HG02885 (cell line): ENCODE measurements at regions not wholly inside any gene's neighbourhood (a gene's known extent, or its start where the extent isn't known, plus 50 kb on each side); places are given as distances from the start of the nearest gene placed in this dataset.
"Not testable (repeated sequence)": the region's sequence is repeated elsewhere in the genome, so short reads cannot be mapped to it uniquely, and the experiment has no call there.

Experiments
- ATAC-seq: cut with Tn5 transposase; IDR thresholded peaks from one replicate; pipeline ENCODE4 v1.9.1; 2021; ENCODE audit warnings: mild to moderate bottlenecking; ENCODE audit not compliant: unreplicated experiment, poor library complexity

- ATAC-seq, result no peak
These were observed 398.8 kb upstream of the CXADR start for GRCh38 chr21:17114045-17114444.

- no peak for ATAC-seq
These were observed 394.0 kb upstream of the CXADR start for GRCh38 chr21:17118638-17119384.

GRCh38 chr21:17119466-17120297 is 393.2 kb upstream of the CXADR start:
- no peak for ATAC-seq

- not testable (repeated sequence) for ATAC-seq
These were observed 385.4 kb upstream of the CXADR start for GRCh38 chr21:17127395-17127794.

GRCh38 chr21:17128132-17128531 is 384.7 kb upstream of the CXADR start:
- ATAC-seq, result no peak

GRCh38 chr21:17139159-17139558 is 373.7 kb upstream of the CXADR start:
- ATAC-seq, result not testable (repeated sequence)

GRCh38 chr21:17139696-17140095 is 373.1 kb upstream of the CXADR start:
- no peak for ATAC-seq

GRCh38 chr21:17146426-17146825 is 366.4 kb upstream of the CXADR start:
- no peak for ATAC-seq

- ATAC-seq, result no peak
These were observed 353.1 kb upstream of the CXADR start for GRCh38 chr21:17159697-17160096.

GRCh38 chr21:17185674-17186073 is 327.2 kb upstream of the CXADR start:
- no peak for ATAC-seq

GRCh38 chr21:17189963-17190362 is 322.9 kb upstream of the CXADR start:
- no peak for ATAC-seq

GRCh38 chr21:17191346-17191993 is 321.4 kb upstream of the CXADR start:
- no peak for ATAC-seq

GRCh38 chr21:17195351-17195750 is 317.5 kb upstream of the CXADR start:
- no peak for ATAC-seq

- no peak for ATAC-seq
These were observed 316.9 kb upstream of the CXADR start for GRCh38 chr21:17195976-17196375.

- no peak for ATAC-seq
These were observed 316.2 kb upstream of the CXADR start for GRCh38 chr21:17196623-17197022.

- ATAC-seq, result no peak
These were observed 314.8 kb upstream of the CXADR start for GRCh38 chr21:17197996-17198395.

GRCh38 chr21:17200250-17200649 is 312.6 kb upstream of the CXADR start:
- no peak for ATAC-seq

- ATAC-seq, result no peak
These were observed 311.0 kb upstream of the CXADR start for GRCh38 chr21:17201741-17202260.

GRCh38 chr21:17214801-17215200 is 298.0 kb upstream of the CXADR start:
- ATAC-seq, result no peak

GRCh38 chr21:17219050-17219449 is 293.8 kb upstream of the CXADR start:
- ATAC-seq, result not testable (repeated sequence)

- no peak for ATAC-seq
These were observed 281.7 kb upstream of the CXADR start for GRCh38 chr21:17231124-17231523.
